Psoas muscle (tissue), 7 donors: ENCODE measurements at regions not wholly inside any gene's neighbourhood (a gene's known extent, or its start where the extent isn't known, plus 50 kb on each side); places are given as distances from the start of the nearest gene placed in this dataset.

Experiments used
- ATAC-seq, 4 donors: fragments of 200-7000 bp; cut with Tn5 transposase; one replicate each; pipeline ENCODE4 v1.9.1; 2020; ENCODE audit warnings: moderate library complexity in 3 of 4, mild to moderate bottlenecking in 2 of 4
- DNase-seq, 2 donors: peaks; one replicate each; pipeline ENCODE4 v3.0.0-alpha.2; 2020
- H3K27ac ChIP-seq: fragments of 200-600 bp; one replicate; pipeline ENCODE4 v1.8.0; 2022
- H3K27me3 ChIP-seq, 3 donors: fragments of 200-600 bp in 1 of 3; one replicate each; pipeline versions ENCODE4 v1.6.1 to v1.8.0; 2013 to 2022; ENCODE audit warnings: low read length in 2 of 3, mild to moderate bottlenecking in 2 of 3, moderate library complexity in 1 of 3; ENCODE audit not compliant: insufficient read depth in 3 of 3
- H3K36me3 ChIP-seq, 2 donors: fragments of 200-600 bp in 1 of 2; one replicate each; pipeline versions ENCODE4 v1.6.1 to v1.8.0; 2013 to 2022; ENCODE audit warnings: low read depth in 1 of 2, mild to moderate bottlenecking in 1 of 2, moderate library complexity in 1 of 2; ENCODE audit not compliant: insufficient read depth in 1 of 2
- H3K4me1 ChIP-seq: fragments of 200-600 bp; one replicate; pipeline ENCODE4 v1.8.0; 2022
- H3K4me3 ChIP-seq: fragments of 200-600 bp; one replicate; pipeline ENCODE4 v1.8.0; 2022; ENCODE audit warnings: mild to moderate bottlenecking
- H3K9me3 ChIP-seq: fragments of 200-600 bp; one replicate; pipeline ENCODE4 v1.8.0; 2022
- CTCF ChIP-seq: fragments of 200-600 bp; IDR thresholded peaks from one replicate; pipeline ENCODE4 v1.8.0; 2022; ENCODE audit warnings: antibody characterized with exemption
- WGBS, 3 donors: extraction: QIAGEN DNeasy Blood & Tissue Kit; methylation state at CpG; one replicate each; pipeline versions ENCODE4 v1.1.6 to v1.1.7; 2013; 5-methylcytosine and 5-hydroxymethylcytosine counted together
- intact Hi-C, 2 donors: fragments of 100-400 bp; cut with DNase I; formaldehyde crosslinking; loops; one replicate each; pipeline versions ENCODE4 v1.11.0 to v1.14.2; 2022
- donor health status: healthy with polysubstance abuse.
- donor health status: DM: no; HTN: no; CAD: no; lungs with moderate emphysema.
- donor health status: Bipolar disorder and iron deficiency.
- donor health status: healthy.
- donor health status: DM: yes; HTN: yes; CAD: no.
- donor health status: DM: no; HTN: no; CAD: no.
- donor health status: DM: yes; HTN: yes; CAD: no.

GRCh38 chr19:30824809-30825208 lies 452.6 kb downstream of the ZNF536 start:
- no peak overlapping the region for H3K4me3 ChIP-seq
- no peaks in the 10 kb centered on the region for H3K36me3 ChIP-seq
- TF ChIP-seq CTCF = no peak
- no peaks in the 10 kb centered on the region for H3K4me1 ChIP-seq
- H3K27ac ChIP-seq = no peak overlapping the region
- no peak for DNase-seq
- 93 to 96% (median 95%) methylated on average over 2 of the region's 2 CpGs for WGBS, 3 donors
- no peaks in the 10 kb centered on the region for H3K9me3 ChIP-seq
- peaks cover 0 to 8% (median 0%) of the 10 kb centered on the region in 3 donors for H3K27me3 ChIP-seq
- ATAC-seq = no peak
- intact Hi-C loops = no loop called here

GRCh38 chr19:30817965-30818567 lies 445.9 kb downstream of the ZNF536 start:
- intact Hi-C loops = no loop called here
- no peak for DNase-seq
- H3K36me3 ChIP-seq = no peaks in the 10 kb centered on the region
- no peak overlapping the region for H3K4me3 ChIP-seq
- ATAC-seq = no peak
- H3K4me1 ChIP-seq = no peaks in the 10 kb centered on the region
- no peaks in the 10 kb centered on the region for H3K9me3 ChIP-seq
- H3K27ac ChIP-seq = no peak overlapping the region
- 86 to 89% (median 88%) methylated on average over 3 of the region's 3 CpGs for WGBS, 3 donors
- H3K27me3 ChIP-seq = peaks cover 0 to 8% (median 0%) of the 10 kb centered on the region in 3 donors
- no peak for TF ChIP-seq CTCF

GRCh38 chr19:30817197-30817596 lies 445.0 kb downstream of the ZNF536 start:
- WGBS, 3 donors = 60 to 68% (median 63%) methylated on average over 12 of the region's 12 CpGs
- no peak for ATAC-seq

GRCh38 chr19:30815889-30816580 lies 443.9 kb downstream of the ZNF536 start:
- H3K36me3 ChIP-seq = no peaks in the 10 kb centered on the region
- H3K4me3 ChIP-seq = no peak overlapping the region
- H3K27ac ChIP-seq = no peak overlapping the region
- ATAC-seq = no peak
- H3K9me3 ChIP-seq = no peaks in the 10 kb centered on the region
- intact Hi-C loops = no loop called here
- no peak for TF ChIP-seq CTCF
- no peak for DNase-seq
- H3K27me3 ChIP-seq = no peaks in the 10 kb centered on the region
- no peaks in the 10 kb centered on the region for H3K4me1 ChIP-seq

More at GRCh38 chr19:30817197-30817596, 445.0 kb downstream of the ZNF536 start:
- intact Hi-C loops = no loop called here
- peaks cover 0 to 8% (median 0%) of the 10 kb centered on the region in 3 donors for H3K27me3 ChIP-seq
- H3K36me3 ChIP-seq = no peaks in the 10 kb centered on the region
- H3K4me3 ChIP-seq = no peak overlapping the region
- no peak for TF ChIP-seq CTCF
- H3K27ac ChIP-seq = no peak overlapping the region
- H3K4me1 ChIP-seq = no peaks in the 10 kb centered on the region
- no peak for DNase-seq
- H3K9me3 ChIP-seq = no peaks in the 10 kb centered on the region
